Bronchial epithelial cell (primary cell): ENCODE measurements at regions not wholly inside any gene's neighbourhood (a gene's known extent, or its start where the extent isn't known, plus 50 kb on each side); places are given as distances from the start of the nearest gene placed in this dataset.

Source experiments
- DNase-seq: peaks from one replicate; pipeline ENCODE4 v3.0.0-alpha.2; 2010; ENCODE audit warnings: low read depth
- FAIRE-seq: peaks from 2 replicates; lab custom pipeline; 2011; peaks lifted over from hg19 to GRCh38; lab: Jason Lieb, UNC
- H3K27me3 ChIP-seq: 2 replicates; pipeline ENCODE4 v1.5.1; 2011; ENCODE audit warnings: low read length; ENCODE audit not compliant: control insufficient read depth, insufficient read depth
- H3K36me3 ChIP-seq: 2 replicates; pipeline ENCODE4 v1.5.1; 2011; ENCODE audit warnings: low read length; ENCODE audit not compliant: control insufficient read depth, insufficient read depth
- H3K4me3 ChIP-seq: 2 replicates; pipeline ENCODE4 v1.5.1; 2011; ENCODE audit warnings: mild to moderate bottlenecking, low read depth, low read length, control low read depth
- CTCF ChIP-seq: IDR thresholded peaks from 2 replicates; pipeline ENCODE4 v1.5.1; 2011; ENCODE audit warnings: mild to moderate bottlenecking, moderate library complexity, low read length, control low read depth, inconsistent platforms; ENCODE audit not compliant: insufficient read depth, severe bottlenecking

- FAIRE-seq (no peak), DNase-seq (no peak)
- Histone ChIP-seq H3K4me3 (no peak overlapping the region), H3K27me3 (no peaks in the 10 kb centered on the region), H3K36me3 (no peaks in the 10 kb centered on the region)
- no peak for TF ChIP-seq CTCF
Measured at GRCh38 chr14:104377256-104377655, 202.3 kb upstream of the C14orf180 start.

- DNase-seq (no peak), FAIRE-seq (no peak)
- TF ChIP-seq CTCF: no peak
- H3K36me3 ChIP-seq: no peaks in the 10 kb centered on the region
- H3K27me3 ChIP-seq: no peaks in the 10 kb centered on the region
- no peak overlapping the region for H3K4me3 ChIP-seq
Measured at GRCh38 chr14:104378698-104379113, 200.9 kb upstream of the C14orf180 start.

- DNase-seq: no peak
- Histone ChIP-seq H3K4me3 (no peak overlapping the region), H3K27me3 (no peaks in the 10 kb centered on the region), H3K36me3 (no peaks in the 10 kb centered on the region)
- FAIRE-seq: no peak
- no peak for TF ChIP-seq CTCF
Measured at GRCh38 chr14:104382361-104383087, 197.0 kb upstream of the C14orf180 start.

- no peak for TF ChIP-seq CTCF
- FAIRE-seq (no peak), DNase-seq (no peak)
- Histone ChIP-seq H3K36me3 (no peaks in the 10 kb centered on the region), H3K27me3 (no peaks in the 10 kb centered on the region), H3K4me3 (no peak overlapping the region)
Measured at GRCh38 chr14:104383088-104383995, 196.2 kb upstream of the C14orf180 start.

- Histone ChIP-seq H3K4me3 (no peak overlapping the region), H3K27me3 (no peaks in the 10 kb centered on the region), H3K36me3 (no peaks in the 10 kb centered on the region)
- no peak for DNase-seq
- TF ChIP-seq CTCF: no peak
- peak; percentile 72 for FAIRE-seq
Measured at GRCh38 chr14:104383996-104384775, 195.4 kb upstream of the C14orf180 start.
